GM12878 (cell line): ENCODE measurements at regions not wholly inside any gene's neighbourhood (a gene's known extent, or its start where the extent isn't known, plus 50 kb on each side); places are given as distances from the start of the nearest gene placed in this dataset.

Experiments used
- ATAC-seq: fragments of 200-7000 bp; cut with Tn5 transposase; 3 replicates; pipeline ENCODE4 v1.9.1; 2020; ENCODE audit warnings: mild to moderate bottlenecking, moderate library complexity
- BruUV-seq: library from RNA; stranded (reverse); fragments of 400-500 nt; replicated peaks from 2 replicates; lab custom pipeline; 2021; lab: Mats Ljungman, UMichigan
- CTCF ChIA-PET: fragments of 300-600 bp; sonication (Branson Sonifier 250); formaldehyde crosslinking; extraction: SDS; loops from one replicate; lab custom pipeline; 2021; ENCODE audit warnings: inconsistent platforms; lab: Yijun Ruan, JAX
- POLR2A ChIA-PET: fragments of 350-600 bp; formaldehyde crosslinking; extraction: SDS; loops from one replicate; lab custom pipeline; 2021; ENCODE audit warnings: inconsistent platforms; lab: Charles Lee
- RAD21 ChIA-PET: fragments of 300-600 bp; sonication (Branson Sonifier 250); formaldehyde crosslinking; loops from one replicate; lab custom pipeline; 2023; ENCODE audit warnings: antibody characterized with exemption; ENCODE audit not compliant: unreplicated experiment; lab: Charles Lee
- SMC1A ChIA-PET: fragments of 300-600 bp; sonication (Branson Sonifier 250); formaldehyde crosslinking; loops from one replicate; lab custom pipeline; 2023; ENCODE audit not compliant: unreplicated experiment, uncharacterized antibody; lab: Charles Lee
- DNase-seq: peaks from one replicate; pipeline ENCODE4 v3.0.0-alpha.2; 2011; ENCODE audit warnings: low read depth, low spot score
- FAIRE-seq: peaks from 3 replicates; lab custom pipeline; 2011; peaks lifted over from hg19 to GRCh38; lab: Jason Lieb, UNC
- H2AFZ ChIP-seq: 2 replicates; pipeline ENCODE4 v1.6.0; 2011; ENCODE audit warnings: low read depth, low read length, control low read depth; ENCODE audit not compliant: control insufficient read depth
- H3K27ac ChIP-seq: 2 replicates; pipeline ENCODE4 v1.5.1; 2011; ENCODE audit warnings: control low read depth; ENCODE audit not compliant: control insufficient read depth, insufficient read depth
- H3K27me3 ChIP-seq, 2 experiments: replicated peaks in 1 of 2; 2 replicates each; pipeline versions ENCODE4 v1.6.0 to v1.6.1; 2011; ENCODE audit warnings: low read length in 1 of 2; ENCODE audit not compliant: control insufficient read depth in 2 of 2, insufficient read depth in 2 of 2
- H3K36me3 ChIP-seq, 2 experiments: 2 replicates each; pipeline ENCODE4 v1.5.1; 2011; ENCODE audit warnings: low read length in 1 of 2; ENCODE audit not compliant: control insufficient read depth in 2 of 2, insufficient read depth in 2 of 2
- H3K4me1 ChIP-seq: 2 replicates; pipeline ENCODE4 v1.6.1; 2011; ENCODE audit warnings: mild to moderate bottlenecking, low read length, moderate library complexity, mixed read lengths; ENCODE audit not compliant: control insufficient read depth, insufficient read depth
- H3K4me2 ChIP-seq: 2 replicates; pipeline ENCODE4 v1.6.0; 2011; ENCODE audit warnings: control low read depth; ENCODE audit not compliant: control insufficient read depth, insufficient read depth
- H3K4me3 ChIP-seq: fragments of 200-600 bp; sonication (generic); 2 replicates; pipeline ENCODE4 v1.5.1; 2016
- H3K79me2 ChIP-seq: 2 replicates; pipeline ENCODE4 v1.6.0; 2011; ENCODE audit warnings: low read length; ENCODE audit not compliant: control insufficient read depth, insufficient read depth
- H3K9ac ChIP-seq: 2 replicates; pipeline ENCODE4 v1.8.0; 2011; ENCODE audit warnings: low read length, control low read depth, mixed read lengths; ENCODE audit not compliant: control insufficient read depth, insufficient read depth
- H3K9me3 ChIP-seq: replicated peaks from 3 replicates; pipeline ENCODE4 v1.5.1; 2011; ENCODE audit warnings: mild to moderate bottlenecking, low read length; ENCODE audit not compliant: control insufficient read depth, insufficient read depth
- H4K20me1 ChIP-seq: 2 replicates; pipeline ENCODE4 v1.6.0; 2011; ENCODE audit not compliant: control insufficient read depth, insufficient read depth
- BRCA1 ChIP-seq: IDR thresholded peaks from 2 replicates; pipeline ENCODE4 v1.6.1; 2011; ENCODE audit warnings: low read depth, low read length, improper control_type of control experiment
- CEBPB ChIP-seq, 2 experiments: fragments of 150-350 bp in 1 of 2; IDR thresholded peaks; 2 replicates each; pipeline ENCODE4 v1.6.1; 2012 to 2014; ENCODE audit warnings: low read depth in 2 of 2, low read length in 2 of 2, borderline replicate concordance in 1 of 2, inconsistent platforms in 1 of 2
- JUND ChIP-seq: IDR thresholded peaks from 2 replicates; pipeline ENCODE4 v1.6.1; 2012; ENCODE audit warnings: low read depth, mild to moderate bottlenecking, low read length, improper control_type of control experiment, moderate library complexity
- NR2F1 ChIP-seq: fragments of 450-650 bp; conservative IDR thresholded peaks from 2 replicates; pipeline ENCODE4 v1.6.1; 2017; ENCODE audit warnings: mild to moderate bottlenecking
- NRF1 ChIP-seq: conservative IDR thresholded peaks from 2 replicates; pipeline ENCODE4 v1.6.1; 2011; ENCODE audit warnings: mild to moderate bottlenecking, low read depth, low read length, improper control_type of control experiment
- PAX8 ChIP-seq: fragments of 450-650 bp; IDR thresholded peaks from 2 replicates; pipeline ENCODE4 v1.6.1; 2017; ENCODE audit warnings: mild to moderate bottlenecking, moderate library complexity
- RBBP5 ChIP-seq: fragments of 200-600 bp; sonication (generic); conservative IDR thresholded peaks from 2 replicates; pipeline ENCODE4 v1.6.1; 2016
- WGBS: methylation state at CpG from one replicate; pipeline ENCODE4 v1.1.6; 2016; ENCODE audit warnings: low lambda C conversion rate; ENCODE audit not compliant: insufficient replicate concordance, insufficient coverage; ENCODE audit errors: missing lambda C conversion rate; 5-methylcytosine and 5-hydroxymethylcytosine counted together
- in situ Hi-C: fragments of 300-500 bp; cut with MboI; formaldehyde crosslinking; loops from 9 replicates; pipeline ENCODE4 v1.14.3; 2018; ENCODE audit warnings: mixed read lengths
- intact Hi-C: fragments of 100-400 bp; cut with micrococcal nuclease; formaldehyde crosslinking; loops from one replicate; pipeline ENCODE4 v1.14.2; 2022; ENCODE audit not compliant: unreplicated experiment
- TF ChIP-seq, protein P1 (sequence below): fragments of 450-650 bp; IDR thresholded peaks from 2 replicates; pipeline ENCODE4 v1.6.1; 2016; ENCODE audit warnings: mild to moderate bottlenecking
- TF ChIP-seq, protein P2 (sequence below): fragments of 450-650 bp; IDR thresholded peaks from 2 replicates; pipeline ENCODE4 v1.6.1; 2017; ENCODE audit warnings: mild to moderate bottlenecking, moderate library complexity

DNA sequence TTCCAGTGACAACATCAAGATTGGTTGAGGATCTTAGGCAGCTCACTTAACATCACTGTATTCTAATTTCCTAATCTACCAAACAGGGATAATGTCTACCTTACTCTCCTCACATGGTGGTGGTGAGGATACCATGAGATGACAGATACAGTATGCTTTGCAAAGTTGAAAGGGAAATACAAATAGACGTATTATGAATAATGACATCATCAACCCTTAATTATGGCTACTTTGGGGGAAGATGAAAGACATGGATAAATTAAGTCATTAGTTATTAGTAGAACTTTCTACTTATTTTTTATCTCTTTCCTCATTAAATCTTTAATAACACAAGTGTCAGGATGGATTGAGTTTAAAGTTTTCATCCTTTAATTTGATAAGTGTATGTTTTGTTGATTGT, 532.5 kb downstream of the KLF12 start:
- no peaks in the 10 kb centered on the region for H3K9me3 ChIP-seq
- in situ Hi-C loops, result no loop called here
- no peaks in the 10 kb centered on the region for H3K79me2 ChIP-seq
- no peak overlapping the region for H3K9ac ChIP-seq
- 43% methylated on average over 1 of the region's 1 CpG for WGBS
- TF ChIP-seq, protein P1, sequence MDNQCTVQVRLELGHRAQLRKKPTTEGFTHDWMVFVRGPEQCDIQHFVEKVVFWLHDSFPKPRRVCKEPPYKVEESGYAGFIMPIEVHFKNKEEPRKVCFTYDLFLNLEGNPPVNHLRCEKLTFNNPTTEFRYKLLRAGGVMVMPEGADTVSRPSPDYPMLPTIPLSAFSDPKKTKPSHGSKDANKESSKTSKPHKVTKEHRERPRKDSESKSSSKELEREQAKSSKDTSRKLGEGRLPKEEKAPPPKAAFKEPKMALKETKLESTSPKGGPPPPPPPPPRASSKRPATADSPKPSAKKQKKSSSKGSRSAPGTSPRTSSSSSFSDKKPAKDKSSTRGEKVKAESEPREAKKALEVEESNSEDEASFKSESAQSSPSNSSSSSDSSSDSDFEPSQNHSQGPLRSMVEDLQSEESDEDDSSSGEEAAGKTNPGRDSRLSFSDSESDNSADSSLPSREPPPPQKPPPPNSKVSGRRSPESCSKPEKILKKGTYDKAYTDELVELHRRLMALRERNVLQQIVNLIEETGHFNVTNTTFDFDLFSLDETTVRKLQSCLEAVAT, result no peak
- TF ChIP-seq NRF1 (no peak), BRCA1 (no peak), JUND (no peak), RBBP5 (no peak), PAX8 (no peak), NR2F1 (no peak), CEBPB (IDR thresholded peaks at IDR 0.05; ENCODE audit: borderline replicate concordance in 1 of 2, low read depth in 2 of 2, low read length in 2 of 2) (no peak)
- TF ChIP-seq, protein P2, sequence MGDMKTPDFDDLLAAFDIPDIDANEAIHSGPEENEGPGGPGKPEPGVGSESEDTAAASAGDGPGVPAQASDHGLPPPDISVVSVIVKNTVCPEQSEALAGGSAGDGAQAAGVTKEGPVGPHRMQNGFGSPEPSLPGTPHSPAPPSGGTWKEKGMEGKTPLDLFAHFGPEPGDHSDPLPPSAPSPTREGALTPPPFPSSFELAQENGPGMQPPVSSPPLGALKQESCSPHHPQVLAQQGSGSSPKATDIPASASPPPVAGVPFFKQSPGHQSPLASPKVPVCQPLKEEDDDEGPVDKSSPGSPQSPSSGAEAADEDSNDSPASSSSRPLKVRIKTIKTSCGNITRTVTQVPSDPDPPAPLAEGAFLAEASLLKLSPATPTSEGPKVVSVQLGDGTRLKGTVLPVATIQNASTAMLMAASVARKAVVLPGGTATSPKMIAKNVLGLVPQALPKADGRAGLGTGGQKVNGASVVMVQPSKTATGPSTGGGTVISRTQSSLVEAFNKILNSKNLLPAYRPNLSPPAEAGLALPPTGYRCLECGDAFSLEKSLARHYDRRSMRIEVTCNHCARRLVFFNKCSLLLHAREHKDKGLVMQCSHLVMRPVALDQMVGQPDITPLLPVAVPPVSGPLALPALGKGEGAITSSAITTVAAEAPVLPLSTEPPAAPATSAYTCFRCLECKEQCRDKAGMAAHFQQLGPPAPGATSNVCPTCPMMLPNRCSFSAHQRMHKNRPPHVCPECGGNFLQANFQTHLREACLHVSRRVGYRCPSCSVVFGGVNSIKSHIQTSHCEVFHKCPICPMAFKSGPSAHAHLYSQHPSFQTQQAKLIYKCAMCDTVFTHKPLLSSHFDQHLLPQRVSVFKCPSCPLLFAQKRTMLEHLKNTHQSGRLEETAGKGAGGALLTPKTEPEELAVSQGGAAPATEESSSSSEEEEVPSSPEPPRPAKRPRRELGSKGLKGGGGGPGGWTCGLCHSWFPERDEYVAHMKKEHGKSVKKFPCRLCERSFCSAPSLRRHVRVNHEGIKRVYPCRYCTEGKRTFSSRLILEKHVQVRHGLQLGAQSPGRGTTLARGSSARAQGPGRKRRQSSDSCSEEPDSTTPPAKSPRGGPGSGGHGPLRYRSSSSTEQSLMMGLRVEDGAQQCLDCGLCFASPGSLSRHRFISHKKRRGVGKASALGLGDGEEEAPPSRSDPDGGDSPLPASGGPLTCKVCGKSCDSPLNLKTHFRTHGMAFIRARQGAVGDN, result no peak
- no peak overlapping the region for H2AFZ ChIP-seq
- H4K20me1 ChIP-seq, result no peaks in the 10 kb centered on the region
- H3K4me2 ChIP-seq, result no peak overlapping the region
- no peak for DNase-seq
- no peaks in the 10 kb centered on the region for H3K36me3 ChIP-seq
- BruUV-seq, result no TSS peak
- POLR2A ChIA-PET, result no interaction called here
- H3K4me3 ChIP-seq, result no peak overlapping the region
- CTCF ChIA-PET, result no interaction called here
- RAD21 ChIA-PET, result no interaction called here
- no peak for FAIRE-seq
- H3K4me1 ChIP-seq, result no peaks in the 10 kb centered on the region
- intact Hi-C loops, result no loop called here
- H3K27me3 ChIP-seq, result no peaks in the 10 kb centered on the region
- ATAC-seq, result no peak
- SMC1A ChIA-PET, result interaction anchor here (1.0 kb wide), 1 partner anchor 9 kb away, joined by 3 read pairs; no protein-coding TSS in a partner anchor
- no peak overlapping the region for H3K27ac ChIP-seq
